K562 (cell line): ENCODE measurements at regions not wholly inside any gene's neighbourhood (a gene's known extent, or its start where the extent isn't known, plus 50 kb on each side); places are given as distances from the start of the nearest gene placed in this dataset.

ENCODE experiments used
- ATAC-seq: fragments of 200-7000 bp; cut with Tn5 transposase; 3 replicates; pipeline ENCODE4 v1.9.1; 2020; ENCODE audit warnings: moderate library complexity
- BruUV-seq: library from RNA; stranded (reverse); fragments of 400-500 nt; replicated peaks from 2 replicates; lab custom pipeline; 2021; lab: Mats Ljungman, UMichigan
- CTCF ChIA-PET: fragments of 300-600 bp; formaldehyde crosslinking; extraction: SDS; loops from one replicate; lab custom pipeline; 2021; ENCODE audit warnings: low intra/inter-chr PET ratio; lab: Yijun Ruan, JAX
- POLR2A ChIA-PET: fragments of 300-600, 350-650 bp; sonication (Branson Sonifier 250); formaldehyde crosslinking; extraction: SDS; loops from one replicate; lab custom pipeline; 2021; ENCODE audit warnings: antibody characterized with exemption, inconsistent platforms; lab: Yijun Ruan, JAX
- DNase-seq, 4 experiments: peaks; one replicate each; pipeline versions ENCODE4 v3.0.0 to v3.0.0-alpha.2; 2011 to 2018; ENCODE audit warnings: low spot score in 3 of 4, mixed read lengths in 3 of 4; ENCODE audit errors: extremely low read depth in 1 of 4
- FAIRE-seq: peaks from 2 replicates; lab custom pipeline; 2011; peaks lifted over from hg19 to GRCh38; lab: Jason Lieb, UNC
- H2AFZ ChIP-seq: 2 replicates; pipeline ENCODE4 v1.6.0; 2011; ENCODE audit warnings: low read depth, low read length, control low read depth, inconsistent platforms
- H3K27ac ChIP-seq: fragments of 200-600 bp; 3 replicates; pipeline ENCODE4 v1.8.0; 2011; ENCODE audit warnings: low read depth, mild to moderate bottlenecking, control low read depth, inconsistent platforms, low read length, moderate library complexity, mixed read lengths; ENCODE audit errors: extremely low read depth
- H3K27me3 ChIP-seq, 2 experiments: fragments of 300-600 bp in 1 of 2; 2 replicates in 1 of 2; 3 replicates in 1 of 2; pipeline versions ENCODE4 v1.6.0 to v1.8.0; 2011; ENCODE audit warnings: inconsistent platforms in 2 of 2, low read length in 2 of 2, mild to moderate bottlenecking in 1 of 2, mixed read lengths in 1 of 2, moderate library complexity in 1 of 2; ENCODE audit not compliant: control insufficient read depth in 2 of 2, insufficient read depth in 2 of 2
- H3K36me3 ChIP-seq: fragments of 300-600 bp; 3 replicates; pipeline ENCODE4 v1.8.0; 2011; ENCODE audit warnings: mild to moderate bottlenecking, low read length, inconsistent platforms; ENCODE audit not compliant: control insufficient read depth, insufficient read depth
- H3K4me1 ChIP-seq, 2 experiments: fragments of 200-600 bp in 1 of 2; replicated peaks in 1 of 2; 2 replicates in 1 of 2; 3 replicates in 1 of 2; pipeline versions ENCODE4 v1.5.1 to v1.8.0; 2011; ENCODE audit warnings: inconsistent platforms in 2 of 2, low read length in 2 of 2, mild to moderate bottlenecking in 1 of 2, mixed read lengths in 1 of 2, moderate library complexity in 1 of 2; ENCODE audit not compliant: control insufficient read depth in 2 of 2, insufficient read depth in 2 of 2
- H3K4me2 ChIP-seq: 2 replicates; pipeline ENCODE4 v1.6.1; 2011; ENCODE audit warnings: low read length, control low read depth, inconsistent platforms, mixed read lengths; ENCODE audit not compliant: insufficient read depth
- H3K4me3 ChIP-seq: fragments of 200-600 bp; sonication (generic), shearing (Covaris generic); 2 replicates; pipeline ENCODE4 v1.5.1; 2016; ENCODE audit warnings: control low read depth, inconsistent platforms
- H3K79me2 ChIP-seq: fragments of 200-600 bp; 3 replicates; pipeline ENCODE4 v1.8.0; 2011; ENCODE audit warnings: low read length, inconsistent platforms; ENCODE audit not compliant: control insufficient read depth, insufficient read depth
- H3K9ac ChIP-seq, 2 experiments: 2 replicates each; pipeline versions ENCODE4 v1.6.0 to v1.6.1; 2011; ENCODE audit warnings: low read depth in 2 of 2, low read length in 2 of 2, control low read depth in 1 of 2, inconsistent platforms in 1 of 2, mild to moderate bottlenecking in 1 of 2, mixed read lengths in 1 of 2; ENCODE audit not compliant: insufficient read depth in 1 of 2
- H3K9me1 ChIP-seq: one replicate; pipeline ENCODE4 v1.6.0; 2011; ENCODE audit warnings: inconsistent platforms, mild to moderate bottlenecking, low read length, moderate library complexity; ENCODE audit not compliant: control insufficient read depth, insufficient read depth
- H3K9me3 ChIP-seq: replicated peaks from 2 replicates; pipeline ENCODE4 v1.5.1; 2011; ENCODE audit warnings: low read depth, low read length, inconsistent platforms; ENCODE audit not compliant: control insufficient read depth, insufficient read depth
- H4K20me1 ChIP-seq: replicated peaks from 2 replicates; pipeline ENCODE4 v1.6.1; 2011; ENCODE audit warnings: low read length, inconsistent platforms, mixed read lengths; ENCODE audit not compliant: control insufficient read depth, insufficient read depth
- FOXJ2 ChIP-seq: fragments of 200-800 bp; sonication (Bioruptor generic); IDR thresholded peaks from 2 replicates; pipeline ENCODE4 v1.6.1; 2016; ENCODE audit warnings: missing genetic modification characterization, missing compliant biosample characterization
- HNRNPUL1 ChIP-seq: fragments of 200-400 bp; formaldehyde crosslinking; IDR thresholded peaks from 2 replicates; pipeline ENCODE4 v1.6.1; 2017; ENCODE audit warnings: low read length
- KAT8 ChIP-seq: fragments of 450-650 bp; IDR thresholded peaks from 2 replicates; pipeline ENCODE4 v1.6.1; 2016; ENCODE audit warnings: low read depth, mild to moderate bottlenecking
- MAFK ChIP-seq: IDR thresholded peaks from 2 replicates; pipeline ENCODE4 v1.6.1; 2011; ENCODE audit warnings: low read length, improper control_type of control experiment
- MEIS2 ChIP-seq: fragments of 450-650 bp; IDR thresholded peaks from 2 replicates; pipeline ENCODE4 v1.6.1; 2014; ENCODE audit warnings: mild to moderate bottlenecking; ENCODE audit not compliant: partially characterized antibody
- NFE2 ChIP-seq: IDR thresholded peaks from 2 replicates; pipeline ENCODE4 v1.6.1; 2014; ENCODE audit warnings: antibody characterized with exemption, low read depth
- PKNOX1 ChIP-seq: fragments of 450-650 bp; IDR thresholded peaks from 2 replicates; pipeline ENCODE4 v1.6.1; 2016
- POU5F1 ChIP-seq: fragments of 150-350 bp; IDR thresholded peaks from 2 replicates; pipeline ENCODE4 v1.6.1; 2014; ENCODE audit warnings: borderline replicate concordance, low read length, low read depth, mild to moderate bottlenecking; ENCODE audit not compliant: partially characterized antibody
- PREB ChIP-seq: sonication (generic); formaldehyde crosslinking; IDR thresholded peaks from 2 replicates; pipeline ENCODE4 v1.8.1; 2023; ENCODE audit warnings: mild to moderate bottlenecking, missing genetic modification reagents
- RBM25 ChIP-seq: fragments of 200-400 bp; formaldehyde crosslinking; IDR thresholded peaks from 2 replicates; pipeline ENCODE4 v1.6.1; 2018; ENCODE audit warnings: low read length, low read depth, moderate library complexity; ENCODE audit not compliant: severe bottlenecking
- RFX1 ChIP-seq: fragments of 450-650 bp; IDR thresholded peaks from 2 replicates; pipeline ENCODE4 v1.6.1; 2016; ENCODE audit warnings: mild to moderate bottlenecking, moderate library complexity
- SMAD1 ChIP-seq: fragments of 150-350 bp; IDR thresholded peaks from 2 replicates; pipeline ENCODE4 v1.6.1; 2014; ENCODE audit warnings: low read length, low read depth; ENCODE audit not compliant: partially characterized antibody
- SP2 ChIP-seq: IDR thresholded peaks from 2 replicates; pipeline ENCODE4 v1.6.1; 2011; ENCODE audit warnings: mild to moderate bottlenecking, low read depth, low read length, moderate library complexity; ENCODE audit not compliant: poor library complexity, severe bottlenecking; ENCODE audit errors: extremely low read depth
- USF1 ChIP-seq: sonication (generic); formaldehyde crosslinking; IDR thresholded peaks from 2 replicates; pipeline ENCODE4 v1.9.0; 2022; ENCODE audit warnings: mild to moderate bottlenecking, missing genetic modification reagents
- ZNF124 ChIP-seq: sonication (generic); formaldehyde crosslinking; IDR thresholded peaks from 2 replicates; pipeline ENCODE4 v1.8.1; 2022; ENCODE audit warnings: missing genetic modification reagents
- ZNF184 ChIP-seq: sonication (generic); formaldehyde crosslinking; IDR thresholded peaks from 2 replicates; pipeline ENCODE4 v1.5.0; 2020; ENCODE audit warnings: missing genetic modification reagents
- ZNF75A ChIP-seq: fragments of 450-650 bp; formaldehyde crosslinking; IDR thresholded peaks from 2 replicates; pipeline ENCODE4 v1.4.0; 2020; ENCODE audit warnings: mild to moderate bottlenecking
- WGBS: fragments of 100-300 bp; shearing (Covaris generic); methylation state at CpG from one replicate; pipeline ENCODE4 v1.1.6; 2016; ENCODE audit warnings: low coverage, mixed read lengths; ENCODE audit not compliant: insufficient coverage; ENCODE audit errors: missing lambda C conversion rate; 5-methylcytosine and 5-hydroxymethylcytosine counted together
- in situ Hi-C: fragments of 300-500 bp; cut with MboI; formaldehyde crosslinking; loops from 4 replicates; pipeline ENCODE4 v1.15.0; 2018; ENCODE audit warnings: inconsistent platforms, mixed read lengths
- intact Hi-C: fragments of 100-400 bp; cut with micrococcal nuclease; formaldehyde crosslinking; loops from 2 replicates; pipeline ENCODE4 v1.14.2; 2022
- TF ChIP-seq, protein P1 (sequence below): fragments of 450-650 bp; IDR thresholded peaks from 2 replicates; pipeline ENCODE4 v1.7.1; 2018; ENCODE audit warnings: mild to moderate bottlenecking, low read depth; ENCODE audit not compliant: partially characterized antibody

- no TSS peak for BruUV-seq
- no peak for TF ChIP-seq SP2
- no peak for TF ChIP-seq POU5F1
- TF ChIP-seq RFX1, result peak; percentile 75
- peak; percentile 17 for TF ChIP-seq MEIS2
- TF ChIP-seq FOXJ2 (tag), result no peak
- TF ChIP-seq USF1 (CRISPR knock-in tag), result peak; percentile 81
- no peak for TF ChIP-seq SMAD1
- no peak for TF ChIP-seq HNRNPUL1
- TF ChIP-seq PREB (CRISPR knock-in tag), result no peak
- TF ChIP-seq, protein P1, sequence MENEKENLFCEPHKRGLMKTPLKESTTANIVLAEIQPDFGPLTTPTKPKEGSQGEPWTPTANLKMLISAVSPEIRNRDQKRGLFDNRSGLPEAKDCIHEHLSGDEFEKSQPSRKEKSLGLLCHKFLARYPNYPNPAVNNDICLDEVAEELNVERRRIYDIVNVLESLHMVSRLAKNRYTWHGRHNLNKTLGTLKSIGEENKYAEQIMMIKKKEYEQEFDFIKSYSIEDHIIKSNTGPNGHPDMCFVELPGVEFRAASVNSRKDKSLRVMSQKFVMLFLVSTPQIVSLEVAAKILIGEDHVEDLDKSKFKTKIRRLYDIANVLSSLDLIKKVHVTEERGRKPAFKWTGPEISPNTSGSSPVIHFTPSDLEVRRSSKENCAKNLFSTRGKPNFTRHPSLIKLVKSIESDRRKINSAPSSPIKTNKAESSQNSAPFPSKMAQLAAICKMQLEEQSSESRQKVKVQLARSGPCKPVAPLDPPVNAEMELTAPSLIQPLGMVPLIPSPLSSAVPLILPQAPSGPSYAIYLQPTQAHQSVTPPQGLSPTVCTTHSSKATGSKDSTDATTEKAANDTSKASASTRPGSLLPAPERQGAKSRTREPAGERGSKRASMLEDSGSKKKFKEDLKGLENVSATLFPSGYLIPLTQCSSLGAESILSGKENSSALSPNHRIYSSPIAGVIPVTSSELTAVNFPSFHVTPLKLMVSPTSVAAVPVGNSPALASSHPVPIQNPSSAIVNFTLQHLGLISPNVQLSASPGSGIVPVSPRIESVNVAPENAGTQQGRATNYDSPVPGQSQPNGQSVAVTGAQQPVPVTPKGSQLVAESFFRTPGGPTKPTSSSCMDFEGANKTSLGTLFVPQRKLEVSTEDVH, result no peak
- TF ChIP-seq MAFK, result no peak
- no peak for TF ChIP-seq NFE2
- no peak for TF ChIP-seq KAT8
- no peak for TF ChIP-seq RBM25
- TF ChIP-seq PKNOX1, result peak; percentile 88
- no peak for TF ChIP-seq ZNF184 (CRISPR knock-in tag)
- no peak for TF ChIP-seq ZNF75A
- TF ChIP-seq ZNF124 (CRISPR knock-in tag), result no peak
These were observed 486.9 kb upstream of the ADAMTS9 start for GRCh38 chr3:65174713-65175112.

More at GRCh38 chr3:65174713-65175112, 486.9 kb upstream of the ADAMTS9 start:
- H3K36me3 ChIP-seq, result no peaks in the 10 kb centered on the region
- FAIRE-seq (no peak), DNase-seq (peak; percentile 4 to 12 (median 9)), ATAC-seq (peak; percentile 68)
- H3K9me1 ChIP-seq, result no peaks in the 10 kb centered on the region
- H3K27me3 ChIP-seq, result no peaks in the 10 kb centered on the region
- intact Hi-C loops (loop anchor here (5.0 to 10.0 kb wide), 2 partner anchors 460 to 642 kb away; no protein-coding TSS in a partner anchor), in situ Hi-C loops (loop anchor here (25.0 kb wide), 1 partner anchor 637 kb away; no protein-coding TSS in a partner anchor)
- no peaks in the 10 kb centered on the region for H3K79me2 ChIP-seq
- no peaks in the 10 kb centered on the region for H3K4me1 ChIP-seq
- no peak overlapping the region for H2AFZ ChIP-seq
- H3K4me3 ChIP-seq, result no peak overlapping the region
- ChIA-PET CTCF (no interaction called here), POLR2A (interaction anchor here (1.4 kb wide), 1 partner anchor 9 kb away, joined by 5 read pairs; no protein-coding TSS in a partner anchor)
- no peak overlapping the region for H3K27ac ChIP-seq
- no peak overlapping the region for H3K9ac ChIP-seq
- WGBS, result 0% methylated on average over 2 of the region's 2 CpGs
- no peaks in the 10 kb centered on the region for H3K9me3 ChIP-seq
- no peaks in the 10 kb centered on the region for H4K20me1 ChIP-seq
- no peak overlapping the region for H3K4me2 ChIP-seq
